Activated gamma-delta T cell (primary cell): ENCODE measurements at regions not wholly inside any gene's neighbourhood (a gene's known extent, or its start where the extent isn't known, plus 50 kb on each side); places are given as distances from the start of the nearest gene placed in this dataset.
"Not testable (repeated sequence)": the region's sequence is repeated elsewhere in the genome, so short reads cannot be mapped to it uniquely, and the experiment has no call there.

Experiments
- DNase-seq: peaks from one replicate; lab custom pipeline; 2025; lab: John Stamatoyannopoulos, UW

- DNase-seq: no peak
Observed at GRCh38 chr3:87491843-87492242, 215.5 kb upstream of the POU1F1 start.

DNA sequence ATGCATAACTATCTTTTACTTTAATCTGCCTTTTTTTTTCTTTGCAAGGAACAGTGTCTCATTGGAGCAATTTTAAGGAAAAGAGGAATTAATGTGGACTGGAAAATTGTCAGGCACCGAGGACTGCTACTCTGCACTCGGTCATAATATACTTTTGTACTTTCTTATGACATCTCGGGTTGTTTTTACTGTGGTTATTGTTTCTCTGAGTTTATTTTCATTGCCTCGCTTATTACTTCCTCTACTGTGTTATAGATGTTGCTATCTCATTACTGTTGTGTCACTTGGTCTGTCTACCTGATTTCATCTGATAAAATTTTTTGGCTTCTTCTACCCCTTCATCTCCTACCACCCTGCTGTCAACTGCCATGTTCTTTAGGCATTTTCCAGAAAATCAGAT, 213.5 kb upstream of the POU1F1 start:
- no peak for DNase-seq

GRCh38 chr3:87488765-87489164, 212.4 kb upstream of the POU1F1 start:
- no peak for DNase-seq

DNA sequence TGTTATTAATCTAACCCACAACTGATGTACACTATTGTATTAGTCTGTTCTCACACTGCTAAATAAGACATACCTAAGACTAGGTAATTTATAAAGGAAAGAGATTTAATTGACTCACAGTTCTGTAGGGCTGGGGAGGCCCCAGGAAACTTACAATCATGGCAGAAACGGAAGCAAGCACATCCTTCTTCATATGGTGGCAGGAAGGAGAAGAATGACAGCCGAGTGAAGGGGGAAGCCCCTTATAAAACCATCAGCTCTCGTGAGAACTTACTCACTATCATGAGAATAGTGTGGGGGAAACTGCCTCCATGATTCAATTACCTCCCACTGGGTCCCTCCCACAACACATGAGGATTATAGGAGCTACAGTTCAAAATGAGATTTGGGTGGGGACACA, 210.3 kb upstream of the POU1F1 start:
- DNase-seq: not testable (repeated sequence)

GRCh38 chr3:87486115-87486514, 209.7 kb upstream of the POU1F1 start:
- DNase-seq: no peak

GRCh38 chr3:87478716-87479115, 202.3 kb upstream of the POU1F1 start:
- DNase-seq: no peak

- DNase-seq: no peak
Observed at GRCh38 chr3:87473944-87474343, 197.6 kb upstream of the POU1F1 start.

- no peak for DNase-seq
Observed at GRCh38 chr3:87468938-87469337, 192.6 kb upstream of the POU1F1 start.

DNA sequence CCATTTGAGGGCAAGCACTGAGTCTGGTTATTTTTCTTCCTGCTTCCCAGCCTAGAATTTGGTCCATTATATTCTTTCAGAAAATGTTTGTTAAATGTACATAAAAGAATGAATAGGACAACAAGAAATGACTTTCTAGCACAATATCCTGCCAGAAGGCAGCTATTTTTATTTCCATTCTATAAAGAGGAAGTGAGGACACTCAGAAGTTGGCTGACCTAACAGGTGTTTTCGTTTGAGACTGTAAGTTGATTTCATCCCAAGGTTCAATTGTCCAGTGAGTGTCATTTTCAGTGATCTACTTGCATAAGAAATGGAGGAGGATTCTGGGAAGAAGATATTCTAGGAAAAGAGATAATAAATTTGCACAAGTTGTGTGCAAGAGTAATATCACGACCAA, 191.9 kb upstream of the POU1F1 start:
- no peak for DNase-seq

DNA sequence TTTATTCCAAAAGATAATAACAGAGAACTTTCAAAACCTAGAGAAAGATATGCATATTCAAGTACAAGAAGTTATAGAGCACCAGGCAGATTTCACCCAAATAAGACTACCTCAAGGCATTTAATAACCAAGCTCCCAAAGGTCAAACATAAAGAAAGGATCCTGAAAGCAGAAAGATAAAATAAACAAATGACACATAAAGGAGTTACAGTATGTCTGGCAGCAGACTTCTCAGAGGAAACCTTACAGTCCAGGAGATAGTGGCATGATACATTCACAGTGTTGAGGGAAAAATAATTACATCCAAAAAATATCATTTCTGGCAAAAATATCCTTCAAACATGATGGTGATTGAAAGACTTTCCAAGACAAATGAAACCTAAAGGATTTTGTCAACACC, 185.8 kb upstream of the POU1F1 start:
- DNase-seq: no peak

DNA sequence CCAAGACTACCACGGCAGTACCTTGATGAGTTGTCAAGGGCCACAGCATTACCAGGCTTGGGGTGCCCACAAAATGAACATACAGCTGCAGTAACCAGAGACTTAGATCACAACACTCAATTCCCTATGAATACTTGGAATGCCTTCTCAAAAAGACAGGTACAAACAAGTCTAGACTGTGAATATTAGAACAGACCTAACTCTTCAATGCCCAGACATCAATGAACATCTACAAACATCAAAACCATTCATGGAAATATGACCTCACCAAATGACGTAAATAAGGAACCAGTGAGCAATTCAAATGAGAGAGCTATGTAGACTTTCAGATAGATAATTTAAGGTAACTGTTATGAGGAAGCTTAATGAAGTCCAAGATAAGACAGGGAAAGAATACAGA, 185.1 kb upstream of the POU1F1 start:
- no peak for DNase-seq

DNA sequence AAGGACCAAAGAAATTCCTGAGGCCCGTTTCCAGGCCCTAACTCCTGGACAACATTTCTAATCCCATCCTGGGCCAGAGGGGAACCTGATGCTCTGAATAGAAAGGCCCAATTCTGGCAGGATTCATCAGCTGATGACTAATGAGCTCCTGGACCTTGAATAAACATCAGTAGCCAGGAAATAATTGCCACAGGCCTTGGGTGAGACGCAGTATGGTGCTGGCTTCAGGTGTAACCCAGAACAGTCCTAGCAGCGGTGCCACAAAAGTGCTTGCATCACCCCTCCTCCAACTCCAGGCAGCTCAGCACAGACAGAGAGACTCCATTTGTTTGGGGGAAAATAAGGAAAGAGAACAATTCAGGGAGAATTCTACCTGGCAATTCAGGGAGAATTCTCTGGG, 184.7 kb upstream of the POU1F1 start:
- no peak for DNase-seq

GRCh38 chr3:87448558-87448957, 172.2 kb upstream of the POU1F1 start:
- no peak for DNase-seq

DNA sequence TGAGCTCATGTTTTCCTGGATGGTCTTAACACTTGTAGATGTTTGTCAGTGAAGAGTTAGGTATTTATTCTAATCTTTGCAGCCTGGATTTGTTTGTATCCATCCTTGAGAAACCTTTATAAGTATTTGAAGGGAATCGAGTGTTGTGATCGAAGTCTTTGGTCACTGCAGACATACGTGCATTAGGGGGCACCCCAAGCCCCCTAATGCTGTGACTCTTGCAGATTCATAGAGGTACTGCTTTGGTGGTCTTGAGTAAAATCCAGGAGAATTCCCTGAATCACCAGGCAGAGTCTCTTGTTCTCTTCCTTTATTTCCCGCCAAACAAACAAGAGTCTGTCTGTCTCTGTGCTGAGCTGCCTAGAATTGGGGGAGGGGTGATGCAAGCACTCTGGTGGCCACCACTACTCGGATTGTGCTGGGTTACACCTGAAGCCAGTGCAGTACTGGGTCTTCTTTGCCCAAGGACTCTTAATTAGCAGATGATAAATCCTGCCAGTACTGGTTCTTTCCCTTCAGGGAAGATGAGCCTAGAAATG, 170.5 kb upstream of the POU1F1 start:
- DNase-seq: no peak

DNA sequence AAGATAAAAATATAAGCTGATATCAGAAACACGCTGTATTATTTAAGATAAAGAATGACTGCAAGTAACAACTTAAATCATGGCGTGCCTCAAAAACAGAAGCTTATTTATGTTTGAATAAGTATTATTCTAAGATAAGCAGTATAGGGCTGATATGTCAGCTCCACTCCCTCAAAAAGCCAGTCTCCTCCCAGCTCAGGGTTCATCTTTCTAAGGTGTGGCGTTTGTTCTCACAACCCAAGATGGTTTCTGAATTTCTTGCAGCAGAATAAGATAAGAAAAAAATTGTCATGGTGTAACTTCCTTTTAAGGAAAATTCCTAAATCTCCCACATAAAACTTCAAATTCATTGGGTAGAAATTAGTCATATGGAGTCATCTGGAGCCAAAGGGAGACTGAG, 166.1 kb upstream of the POU1F1 start:
- DNase-seq: no peak

- DNase-seq: no peak
Observed at GRCh38 chr3:87437765-87438164, 161.4 kb upstream of the POU1F1 start.

DNA sequence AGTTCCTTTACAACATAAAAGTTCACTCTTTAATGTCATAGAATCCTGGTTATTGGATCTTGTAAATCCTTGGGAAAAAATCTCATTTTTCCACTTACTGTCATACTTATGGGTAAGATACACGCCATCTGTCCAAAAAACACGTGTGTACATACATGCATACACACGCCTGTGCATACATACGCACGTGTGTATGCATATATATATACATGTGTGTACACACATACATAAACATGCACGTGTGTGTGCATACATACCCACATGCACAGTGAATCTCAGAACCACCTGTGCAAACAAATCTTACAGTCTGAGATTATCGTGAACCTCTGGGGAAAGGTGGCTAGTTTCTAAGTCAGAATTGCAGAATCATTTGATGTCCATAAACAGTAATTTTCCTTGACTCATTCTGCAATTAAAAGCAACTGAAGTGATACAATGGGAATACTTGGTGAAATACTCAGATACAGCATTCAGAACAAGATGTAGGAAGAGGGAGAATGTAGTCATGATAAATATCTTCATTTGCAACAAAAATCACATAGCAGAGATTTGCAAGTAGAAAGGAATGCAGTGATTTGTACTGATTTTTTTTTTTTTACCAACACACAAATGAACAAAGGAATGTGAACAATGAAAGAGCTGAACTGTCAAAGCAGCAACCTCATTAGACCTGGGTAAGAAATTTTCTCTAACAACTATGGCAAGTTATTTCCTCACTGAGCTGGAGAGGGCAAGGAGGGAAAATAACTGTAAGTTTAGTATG, 160.6 kb upstream of the POU1F1 start:
- DNase-seq: no peak

DNA sequence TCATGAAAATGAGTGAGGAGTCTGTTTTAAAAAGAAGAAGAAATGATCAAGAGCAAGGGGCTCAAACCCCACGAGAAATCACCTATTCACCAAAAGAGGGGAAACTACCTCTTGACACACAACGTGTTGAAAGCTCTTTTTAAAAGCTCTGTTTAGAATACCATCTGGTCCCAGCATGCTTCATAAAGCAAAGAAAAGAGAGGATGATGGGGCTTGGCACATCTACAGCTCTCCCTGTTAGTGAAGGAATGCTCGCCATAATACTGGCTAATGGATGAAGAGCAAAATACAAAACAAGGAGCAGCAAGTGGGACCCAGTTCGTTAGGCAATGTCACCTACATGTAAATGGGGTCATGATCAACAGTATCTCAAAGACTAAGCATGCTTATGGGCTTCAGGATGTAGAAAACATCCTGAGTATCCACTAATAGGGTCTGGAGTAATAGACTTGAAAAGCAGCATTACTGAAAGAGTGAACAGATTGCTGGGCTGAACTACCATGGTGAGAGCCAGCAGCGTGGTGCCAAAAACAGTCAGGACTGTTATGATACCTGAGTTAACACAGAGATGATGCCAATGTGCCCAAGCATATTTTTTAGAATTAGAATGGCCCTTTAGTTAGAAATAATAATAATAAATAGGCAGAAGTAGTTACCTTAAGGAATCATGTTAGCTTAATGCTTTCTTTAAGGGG, 159.7 kb upstream of the POU1F1 start:
- DNase-seq: no peak

DNA sequence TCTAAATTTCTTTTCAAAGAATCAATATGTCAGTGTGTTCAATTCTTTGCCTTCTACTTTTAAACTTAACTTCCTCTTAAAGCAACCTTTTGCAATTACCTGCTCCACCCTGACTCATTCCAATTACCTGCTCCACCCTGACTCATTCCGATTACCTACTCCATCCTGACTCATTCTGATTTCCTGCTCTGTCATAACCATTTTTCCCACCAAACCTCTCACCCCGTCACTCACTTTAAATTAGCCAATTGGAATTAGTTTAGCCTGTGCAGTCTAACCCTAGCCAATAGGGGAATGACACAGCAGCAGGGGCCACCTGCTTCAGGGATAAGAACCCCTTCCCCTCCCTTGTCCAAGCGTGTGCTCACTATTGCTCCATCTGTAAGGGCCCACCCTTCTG, 157.1 kb upstream of the POU1F1 start:
- DNase-seq: not testable (repeated sequence)

DNA sequence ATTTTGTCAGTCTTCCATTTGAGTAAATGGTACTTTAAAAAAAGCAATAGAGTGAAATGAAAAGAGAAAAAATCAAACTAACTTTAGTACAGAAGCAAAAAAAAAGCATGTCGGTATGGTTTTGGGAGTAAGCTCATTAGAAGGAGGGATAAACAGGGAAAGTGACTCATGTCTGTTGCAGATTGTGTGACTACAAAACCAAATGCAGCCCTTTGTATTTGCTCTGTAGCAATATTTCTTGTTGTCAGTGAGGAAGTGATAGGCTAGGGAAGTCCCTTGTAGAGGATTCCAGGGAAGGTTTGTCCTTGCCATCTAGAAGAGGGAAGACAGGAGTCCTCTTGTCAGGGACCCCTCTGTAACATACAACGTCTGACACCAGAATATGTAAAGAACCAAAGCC, 150.5 kb upstream of the POU1F1 start:
- no peak for DNase-seq

DNA sequence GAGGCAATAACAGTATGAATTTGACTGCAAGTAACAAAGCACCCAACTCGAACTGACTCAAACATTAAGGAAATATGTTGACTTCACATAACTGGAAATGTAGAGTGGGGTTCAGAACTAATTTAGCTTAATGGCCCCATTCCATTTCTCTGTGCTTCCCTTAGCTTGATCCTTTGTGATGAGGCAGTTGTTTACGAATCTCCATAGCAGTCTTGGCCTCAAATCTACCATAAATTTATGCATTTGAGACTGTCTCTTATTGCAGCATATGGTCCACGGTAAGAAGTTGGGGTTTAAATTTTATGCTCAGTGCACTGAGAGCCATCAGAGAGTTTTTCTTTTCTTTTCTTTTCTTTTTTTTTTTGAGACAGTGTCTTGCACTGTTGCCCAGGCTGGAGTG, 148.7 kb upstream of the POU1F1 start:
- no peak for DNase-seq

- DNase-seq: no peak
Observed at GRCh38 chr3:87423336-87423735, 147.0 kb upstream of the POU1F1 start.

DNA sequence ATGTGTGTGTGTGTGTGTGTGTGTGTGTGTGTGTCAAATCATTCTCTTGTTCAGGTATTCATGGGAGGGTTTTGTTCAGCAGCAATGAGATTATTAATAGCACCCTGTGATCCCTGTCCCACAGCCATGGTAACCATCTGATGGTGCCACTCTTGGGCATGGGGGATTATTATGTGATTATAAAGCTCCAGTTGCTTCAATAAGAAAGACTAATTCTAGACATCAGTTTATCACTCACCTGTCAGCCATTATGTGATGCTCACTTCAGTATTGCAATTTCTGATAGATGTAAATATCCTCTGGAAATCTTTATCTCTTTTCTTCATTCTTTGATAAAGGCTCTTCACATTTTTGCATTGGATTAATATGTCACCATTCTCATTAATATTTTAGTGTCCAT, 145.9 kb upstream of the POU1F1 start:
- DNase-seq: no peak
